Activated CD4-positive, alpha-beta T cell treated with anti-CD3 and anti-CD28 coated beads, Interleukin-2, Interleukin-6, amounts not matched to agents 100 ng/mL and 50 ng/mL, durations not matched to agents 16 hours and 8 hours (primary cell): ENCODE measurements at regions not wholly inside any gene's neighbourhood (a gene's known extent, or its start where the extent isn't known, plus 50 kb on each side); places are given as distances from the start of the nearest gene placed in this dataset.
"Not testable (repeated sequence)": the region's sequence is repeated elsewhere in the genome, so short reads cannot be mapped to it uniquely, and the experiment has no call there.

ENCODE experiments used
- DNase-seq: peaks from one replicate; pipeline ENCODE4 v3.0.0-alpha.2; 2020

DNA sequence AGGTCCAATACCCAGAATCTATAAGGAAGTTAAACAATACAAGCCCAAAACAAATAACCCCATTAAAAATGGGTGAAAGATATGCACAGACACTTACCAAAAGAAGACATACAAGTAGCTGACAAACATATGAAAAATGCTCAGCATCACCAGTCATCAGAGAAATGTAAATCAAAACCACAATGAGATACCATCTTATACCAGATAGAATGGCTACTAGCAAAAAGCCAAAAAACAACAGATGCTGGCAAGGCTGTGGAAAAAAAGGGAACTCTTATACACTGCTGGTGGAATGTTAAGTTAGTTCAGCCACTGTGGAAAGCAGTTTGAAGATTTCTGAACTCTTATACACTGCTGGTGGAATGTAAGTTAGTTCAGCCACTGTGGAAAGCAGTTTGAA is 331.1 kb downstream of the KIF20B start:
- no peak for DNase-seq

DNA sequence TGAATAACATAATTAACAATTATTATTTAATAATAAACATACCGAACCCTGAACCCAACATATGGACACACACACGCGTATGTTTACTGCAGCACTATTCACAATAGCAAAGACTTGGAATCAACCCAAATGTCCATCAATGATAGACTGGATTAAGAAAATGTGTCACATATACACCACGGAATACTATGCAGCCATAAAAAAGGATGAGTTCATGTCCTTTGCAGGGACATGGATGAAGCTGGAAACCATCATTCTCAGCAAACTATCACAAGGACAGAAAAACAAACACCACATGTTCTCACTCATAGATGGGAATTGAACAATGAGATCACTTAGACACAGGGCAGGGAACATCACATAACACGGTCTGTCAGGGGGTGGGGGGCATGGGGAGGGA is 333.5 kb downstream of the KIF20B start:
- not testable (repeated sequence) for DNase-seq

DNA sequence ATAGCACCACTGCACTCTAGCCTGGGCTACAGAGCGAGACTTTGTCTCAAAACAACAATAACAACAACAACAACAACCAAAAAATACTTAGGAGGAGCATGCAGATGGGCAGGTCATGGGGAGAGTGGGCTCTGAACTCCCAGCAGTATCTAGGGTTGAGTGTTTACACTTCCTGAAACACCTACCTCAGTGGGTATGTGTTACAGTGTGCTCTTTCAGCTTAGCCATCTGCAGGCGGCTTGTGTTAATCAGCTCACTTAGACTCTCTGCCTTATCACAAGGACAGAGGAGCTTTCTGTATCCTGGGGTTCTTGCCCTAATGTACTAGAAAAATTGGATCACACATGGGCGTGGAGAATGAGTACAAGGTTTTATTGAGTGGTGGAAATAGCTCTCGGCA is 340.2 kb downstream of the KIF20B start:
- DNase-seq = no peak

DNA sequence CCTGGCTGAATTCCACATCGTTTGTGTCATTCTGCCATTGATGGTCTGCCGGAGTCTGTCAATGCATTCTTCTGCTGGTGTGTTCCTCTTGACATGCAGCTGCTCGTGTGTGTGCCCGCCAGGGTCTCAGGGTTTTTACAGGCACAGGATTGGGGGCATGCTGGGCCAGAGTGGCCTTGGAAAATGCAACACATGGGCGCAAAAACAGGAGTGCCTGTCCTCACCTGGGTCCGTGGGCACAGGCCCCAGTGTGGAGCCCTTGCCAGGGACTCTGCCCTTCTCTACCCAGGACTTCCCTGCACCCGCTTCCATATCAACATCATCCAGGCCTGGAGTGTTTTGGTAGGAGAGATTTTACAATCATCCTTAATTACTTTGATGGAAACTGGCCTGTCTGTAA is 340.7 kb downstream of the KIF20B start:
- no peak for DNase-seq

DNA sequence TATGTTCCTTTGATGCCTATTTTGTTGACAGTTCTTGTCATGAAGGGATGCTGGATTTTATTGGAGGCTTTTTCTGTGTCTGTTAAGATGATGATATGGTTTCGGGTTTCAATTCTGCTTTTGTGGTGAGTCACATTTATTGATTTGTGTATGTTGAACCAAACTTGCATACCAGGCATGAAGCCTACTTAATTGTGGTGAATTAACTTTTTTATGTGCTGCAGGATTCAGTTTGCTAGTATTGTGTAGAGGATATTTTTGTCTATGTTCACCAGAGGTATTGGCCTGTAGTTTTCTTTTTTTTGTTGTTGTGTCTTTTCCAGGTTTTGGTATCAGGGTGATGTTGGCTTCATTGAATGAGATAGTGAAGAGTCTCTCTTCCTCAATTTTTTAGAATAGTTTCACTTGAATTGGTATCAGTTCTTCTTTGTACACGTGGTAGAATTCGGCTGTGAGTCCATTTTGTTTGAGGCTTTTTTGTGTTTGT is 345.9 kb downstream of the KIF20B start:
- DNase-seq = peak; percentile 4

DNA sequence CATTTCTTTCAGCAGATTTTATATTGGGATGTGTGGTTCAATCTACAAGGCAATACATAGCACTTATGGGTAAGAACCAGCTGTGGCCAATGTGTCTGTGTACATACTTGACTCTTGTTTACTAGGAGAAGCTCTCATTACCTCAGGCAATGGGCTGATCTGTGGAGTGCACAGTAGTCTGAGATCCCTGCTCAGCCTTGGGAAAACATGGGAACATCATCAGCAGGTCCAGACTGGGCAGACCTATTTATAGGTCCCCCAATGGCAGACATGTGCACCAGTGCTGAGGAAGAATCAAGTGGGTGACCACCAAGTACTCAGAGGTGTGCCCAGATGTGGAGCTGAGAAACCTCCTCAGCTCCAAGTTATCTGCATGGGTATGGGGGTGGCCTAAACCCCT is 349.7 kb downstream of the KIF20B start:
- no peak for DNase-seq

DNA sequence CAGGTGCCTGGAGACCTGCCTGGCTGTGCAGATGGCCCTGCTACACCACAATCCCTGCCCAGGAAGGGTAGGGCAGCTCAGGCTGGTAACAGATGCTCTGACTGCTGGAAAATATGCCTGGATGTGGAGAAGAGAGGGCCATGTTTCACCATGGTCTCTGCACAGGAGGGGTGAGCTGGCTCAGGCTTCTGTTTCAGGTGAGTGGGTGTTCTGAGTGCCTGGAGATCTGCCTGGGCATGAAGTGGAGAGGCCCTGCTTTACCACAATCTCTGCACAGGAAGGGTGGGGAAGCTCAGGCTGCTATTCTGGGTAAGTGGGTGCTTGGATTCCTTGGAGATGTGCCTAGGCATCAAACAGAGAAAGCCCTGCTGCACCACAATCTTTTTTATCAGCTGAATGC is 350.1 kb downstream of the KIF20B start:
- no peak for DNase-seq

DNA sequence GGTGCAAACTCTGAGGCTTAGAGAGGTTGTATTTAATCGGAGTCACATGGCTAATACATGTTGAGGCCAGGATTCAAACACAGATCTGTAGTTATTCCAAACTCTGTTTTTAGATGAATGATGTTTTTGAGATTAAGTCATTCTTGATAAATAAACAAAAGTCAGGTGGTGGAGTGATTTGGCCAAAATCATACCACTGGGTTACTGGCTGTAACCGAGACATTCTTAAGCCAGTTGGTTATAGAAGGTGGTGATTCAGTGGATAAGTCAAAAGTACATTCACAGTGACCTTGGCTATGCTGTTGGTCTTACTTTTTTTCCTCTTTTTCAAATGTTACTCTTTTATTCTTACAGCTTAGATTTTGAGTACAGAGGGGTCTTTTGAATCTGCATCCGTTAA is 361.4 kb downstream of the KIF20B start:
- no peak for DNase-seq

DNA sequence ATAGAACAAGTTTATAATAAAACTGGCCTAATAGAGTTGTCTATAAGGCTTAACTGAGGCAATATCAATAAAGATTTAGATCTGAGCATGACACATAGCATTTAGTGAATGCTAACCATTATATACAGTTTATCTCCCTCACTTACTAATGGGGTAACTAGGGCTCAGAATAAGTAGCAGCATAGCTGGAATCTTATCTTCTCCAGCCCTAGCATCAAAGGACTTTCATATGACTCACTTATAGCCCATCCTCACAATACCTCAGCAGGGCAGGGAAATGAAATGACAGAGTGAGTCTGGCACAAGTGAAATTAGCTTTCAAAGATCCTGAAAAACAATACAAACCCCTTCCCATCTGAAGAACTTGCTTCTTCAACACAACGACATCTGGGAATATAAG is 362.9 kb downstream of the KIF20B start:
- DNase-seq = no peak

DNA sequence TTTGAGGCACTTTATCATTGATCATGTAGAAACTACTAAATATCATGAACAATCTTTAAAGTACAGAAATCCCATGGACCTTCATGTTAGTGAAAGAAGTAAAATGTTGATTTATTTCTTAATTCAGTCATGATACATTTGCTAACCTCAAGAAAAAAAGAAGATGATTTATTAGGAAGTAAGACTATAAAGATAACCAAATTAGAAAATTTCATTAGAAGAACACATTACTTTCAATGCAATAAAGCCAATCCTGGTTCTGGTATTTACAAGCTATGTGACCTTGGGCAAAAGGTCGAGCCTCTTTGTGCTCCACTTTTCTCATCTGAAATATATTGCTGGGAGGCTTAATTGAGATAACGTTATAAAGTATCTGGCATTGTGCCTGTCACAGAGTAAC is 365.0 kb downstream of the KIF20B start:
- DNase-seq = no peak

DNA sequence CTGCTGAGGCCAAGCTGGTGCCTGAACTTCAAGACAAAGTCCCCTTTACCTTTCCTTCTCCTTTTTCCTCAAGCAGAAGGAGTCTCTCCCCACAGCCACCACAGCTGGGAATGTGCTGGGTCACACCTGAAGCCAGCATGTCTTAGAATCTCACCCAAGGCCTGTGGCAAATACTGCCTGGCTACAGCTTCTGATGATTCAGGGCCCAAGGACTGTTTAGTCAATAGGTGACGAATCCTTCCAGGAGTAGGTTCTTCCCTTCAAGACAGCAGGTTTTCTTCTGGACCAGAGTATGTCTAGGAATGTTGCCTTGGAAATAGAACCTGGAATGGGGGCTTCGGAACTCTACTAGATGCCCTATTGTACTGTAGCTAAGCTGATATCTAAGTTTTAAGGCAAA is 374.6 kb downstream of the KIF20B start:
- no peak for DNase-seq

DNA sequence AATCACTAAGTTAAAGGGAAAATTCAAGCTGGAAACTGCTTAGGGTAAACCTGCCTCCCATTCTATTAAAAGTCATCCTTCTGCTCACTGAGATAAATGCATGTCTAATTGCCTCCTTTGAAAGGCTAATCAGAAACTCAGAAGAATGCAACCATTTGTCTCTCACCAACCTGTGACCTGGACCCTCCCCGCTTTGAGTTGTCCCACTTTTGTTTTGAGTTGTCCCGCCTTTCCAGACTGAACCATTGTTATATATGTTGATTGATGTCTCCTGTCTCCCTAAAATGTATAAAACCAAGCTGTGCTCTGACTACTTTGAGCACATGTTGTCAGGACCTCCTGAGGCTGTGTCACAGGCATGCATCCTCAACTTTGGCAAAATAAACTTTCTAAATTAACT is 378.4 kb downstream of the KIF20B start:
- DNase-seq = no peak

DNA sequence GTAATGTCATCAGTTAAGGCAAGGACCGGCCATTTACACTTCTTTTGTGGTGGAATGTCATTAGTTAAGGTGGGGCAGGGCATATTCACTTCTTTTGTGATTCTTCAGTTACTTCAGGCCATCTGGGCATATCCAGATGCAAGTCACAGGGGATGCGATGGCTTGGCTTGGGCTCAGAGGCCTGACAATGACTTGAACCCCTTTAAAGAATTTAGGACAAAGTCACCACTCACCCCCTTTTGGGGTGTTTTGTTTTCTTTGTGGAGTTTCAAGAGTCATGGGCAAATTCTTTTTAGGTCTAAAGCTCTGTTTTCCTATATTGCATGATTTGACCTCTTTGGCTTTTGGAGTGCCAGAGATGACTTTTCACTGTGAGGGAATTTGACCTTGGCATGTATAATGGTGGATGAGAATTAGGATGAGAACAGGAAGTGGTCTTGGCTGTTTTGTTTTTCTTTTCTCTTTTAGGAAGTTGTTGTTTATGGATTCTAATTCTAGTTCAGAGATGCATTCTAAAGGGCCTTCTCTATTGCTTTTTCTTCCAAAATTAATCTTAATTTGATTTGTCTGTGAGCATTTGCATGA is 385.3 kb downstream of the KIF20B start:
- not testable (repeated sequence) for DNase-seq

DNA sequence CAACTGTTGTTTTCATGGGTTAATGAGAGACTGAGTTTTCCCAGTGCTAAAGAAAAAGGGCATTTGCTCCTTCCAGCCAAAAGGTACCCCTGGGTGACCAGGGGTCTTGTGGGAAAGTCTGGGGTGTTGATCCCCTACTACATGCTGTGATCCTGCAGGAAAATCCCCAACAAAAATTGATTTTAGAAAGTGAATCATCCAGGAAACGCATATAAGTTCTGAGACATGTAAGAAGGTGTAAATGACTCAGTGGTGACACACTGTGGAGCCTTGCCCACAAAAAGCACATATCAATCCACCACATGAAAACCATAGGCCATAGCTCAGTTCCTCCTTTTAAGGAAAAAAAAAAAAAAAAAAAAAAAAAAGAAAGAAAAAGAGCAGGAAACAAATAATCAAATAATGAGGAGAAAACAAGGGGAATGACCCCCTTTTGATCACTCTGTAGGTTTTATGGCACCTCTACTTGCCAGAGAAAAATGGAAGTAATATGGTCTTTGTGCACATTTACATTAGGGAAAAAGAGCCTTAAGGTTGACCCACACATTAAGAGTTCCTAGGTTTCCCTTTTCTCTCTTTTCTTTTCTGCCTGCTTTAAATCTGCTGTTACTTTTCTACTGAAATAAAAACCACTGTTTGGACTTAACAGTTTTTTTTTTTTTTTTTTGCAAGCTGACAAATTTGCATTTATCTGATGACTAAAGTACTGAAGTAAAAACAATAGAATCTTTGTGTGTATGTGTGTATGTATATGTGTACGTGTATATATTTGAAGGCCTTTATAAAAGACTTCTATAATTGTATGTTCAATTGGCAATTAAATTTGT is 386.0 kb downstream of the KIF20B start:
- peak; percentile 14 for DNase-seq

DNA sequence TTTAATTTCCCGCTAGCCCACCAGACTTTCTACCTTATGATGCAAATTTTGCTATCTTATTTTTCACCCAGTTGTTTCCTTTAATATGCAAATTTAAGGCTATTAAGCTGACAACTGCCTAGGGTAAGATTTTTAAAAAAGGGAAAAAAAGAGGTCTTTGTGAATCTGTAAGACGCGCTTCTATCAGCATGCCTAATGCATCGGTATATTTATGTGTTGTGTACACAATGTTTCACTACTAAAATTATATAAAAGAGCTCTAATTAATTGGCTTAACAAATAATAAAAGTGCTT is 386.6 kb downstream of the KIF20B start:
- no peak for DNase-seq

DNA sequence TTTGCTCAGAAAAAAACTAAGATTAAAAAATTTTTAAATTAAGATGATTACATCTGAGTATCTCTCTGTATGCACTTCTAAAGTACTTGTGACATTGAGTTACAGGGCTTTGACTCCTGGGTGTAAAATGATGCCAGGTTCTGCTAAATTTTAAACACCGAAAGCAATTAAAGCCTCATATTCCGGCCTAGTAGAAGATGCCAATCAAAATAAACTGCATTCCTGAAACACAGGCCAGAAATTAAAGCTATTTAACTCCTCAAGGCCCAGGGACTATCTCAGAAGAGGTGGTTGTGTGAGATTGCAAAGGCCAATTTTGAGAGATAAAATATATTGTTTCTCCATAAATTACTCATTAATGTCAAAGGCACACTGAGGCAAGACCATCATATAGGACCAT is 388.3 kb downstream of the KIF20B start:
- no peak for DNase-seq

DNA sequence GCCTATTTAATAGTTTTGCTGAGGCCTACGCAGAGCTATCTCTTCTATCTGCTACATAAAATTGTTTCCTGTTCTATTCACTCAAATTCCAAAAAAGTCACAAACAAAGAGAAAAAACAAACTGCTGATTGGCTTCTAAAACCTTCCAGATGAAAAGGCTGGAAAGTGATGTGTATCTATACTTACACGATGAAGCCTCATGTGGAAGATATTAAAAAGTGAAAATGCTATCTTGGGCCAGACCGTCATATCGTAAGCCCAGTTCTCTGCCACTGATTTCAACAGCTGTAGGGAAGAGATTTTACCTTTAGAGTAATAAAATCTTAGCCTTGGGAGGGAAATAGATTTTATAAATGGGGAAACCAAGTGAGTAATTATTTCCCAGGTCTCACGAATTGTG is 394.8 kb downstream of the KIF20B start:
- no peak for DNase-seq

DNA sequence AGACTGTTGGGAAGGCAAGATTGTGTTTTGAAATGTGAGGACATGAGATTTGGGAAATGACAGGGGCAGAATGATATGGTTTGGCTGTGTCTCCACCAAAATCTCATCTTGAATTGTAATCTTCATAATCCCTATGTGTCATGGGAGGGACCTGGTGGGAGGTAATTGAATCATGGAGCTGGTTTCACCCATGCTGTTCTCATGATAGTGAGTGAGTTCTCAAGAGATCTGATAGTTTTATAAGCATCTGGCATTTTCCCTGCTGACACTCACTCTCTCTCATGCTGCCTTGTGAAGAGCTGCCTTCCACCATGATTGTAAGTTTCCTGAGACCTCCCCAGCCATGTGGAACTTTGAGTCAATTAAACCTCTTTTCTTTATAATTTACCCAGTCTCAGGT is 406.2 kb downstream of the KIF20B start:
- DNase-seq = not testable (repeated sequence)

DNA sequence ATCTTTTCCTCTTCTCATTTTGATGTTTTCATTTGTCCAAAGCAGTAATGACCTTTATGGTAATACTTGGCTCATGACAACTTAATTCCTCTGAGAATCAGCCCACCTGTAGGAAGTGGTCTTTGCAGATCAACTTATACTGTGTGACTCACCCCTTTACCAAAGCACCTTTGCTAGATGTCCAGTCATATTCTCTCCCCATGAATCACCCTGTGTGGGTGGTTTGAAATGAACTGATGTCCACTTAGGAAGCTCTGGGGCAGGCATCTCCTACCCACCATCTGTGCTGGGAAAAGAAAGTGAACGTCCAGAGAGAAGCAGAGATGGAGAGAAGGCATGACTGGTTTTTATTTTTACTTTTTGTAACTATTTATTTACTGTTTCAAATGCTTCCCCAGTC is 410.3 kb downstream of the KIF20B start:
- no peak for DNase-seq

DNA sequence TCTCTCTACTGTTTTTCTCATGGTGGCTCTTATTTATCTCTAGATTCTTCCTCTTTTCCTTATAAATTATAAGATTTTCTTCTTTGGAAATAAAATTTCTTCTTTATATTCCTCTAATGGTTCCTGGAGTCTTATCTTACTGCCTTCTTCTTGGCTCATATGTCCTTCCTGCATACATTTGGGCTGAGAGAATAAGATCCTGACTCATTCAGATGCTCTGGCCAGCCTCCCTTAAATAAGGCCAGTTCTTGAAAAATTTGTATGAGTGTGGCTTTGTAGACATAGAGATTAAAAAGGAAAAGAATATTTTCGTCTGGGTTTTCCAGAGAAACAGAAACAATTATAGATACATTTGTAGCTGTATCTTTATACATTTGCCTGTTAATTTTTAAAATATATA is 411.3 kb downstream of the KIF20B start:
- no peak for DNase-seq

DNA sequence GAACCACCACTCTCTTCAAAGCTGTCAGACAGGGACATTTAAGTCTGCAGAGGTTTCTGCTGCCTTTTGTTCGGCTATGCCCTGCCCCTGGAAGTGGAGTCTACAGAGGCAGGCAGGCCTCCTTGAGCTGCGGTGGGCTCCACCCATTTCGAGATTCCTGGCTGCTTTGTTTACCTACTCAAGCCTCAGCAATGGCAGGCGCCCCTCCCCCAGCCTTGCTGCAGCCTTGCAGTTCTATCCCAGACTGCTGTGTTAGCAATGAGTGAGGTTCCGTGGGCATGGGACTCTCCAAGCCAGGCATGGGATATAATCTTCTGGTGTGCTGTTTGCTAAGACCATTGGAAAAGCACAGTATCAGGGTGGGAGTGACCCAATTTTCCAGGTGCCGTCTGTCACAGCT is 417.2 kb downstream of the KIF20B start:
- not testable (repeated sequence) for DNase-seq

DNA sequence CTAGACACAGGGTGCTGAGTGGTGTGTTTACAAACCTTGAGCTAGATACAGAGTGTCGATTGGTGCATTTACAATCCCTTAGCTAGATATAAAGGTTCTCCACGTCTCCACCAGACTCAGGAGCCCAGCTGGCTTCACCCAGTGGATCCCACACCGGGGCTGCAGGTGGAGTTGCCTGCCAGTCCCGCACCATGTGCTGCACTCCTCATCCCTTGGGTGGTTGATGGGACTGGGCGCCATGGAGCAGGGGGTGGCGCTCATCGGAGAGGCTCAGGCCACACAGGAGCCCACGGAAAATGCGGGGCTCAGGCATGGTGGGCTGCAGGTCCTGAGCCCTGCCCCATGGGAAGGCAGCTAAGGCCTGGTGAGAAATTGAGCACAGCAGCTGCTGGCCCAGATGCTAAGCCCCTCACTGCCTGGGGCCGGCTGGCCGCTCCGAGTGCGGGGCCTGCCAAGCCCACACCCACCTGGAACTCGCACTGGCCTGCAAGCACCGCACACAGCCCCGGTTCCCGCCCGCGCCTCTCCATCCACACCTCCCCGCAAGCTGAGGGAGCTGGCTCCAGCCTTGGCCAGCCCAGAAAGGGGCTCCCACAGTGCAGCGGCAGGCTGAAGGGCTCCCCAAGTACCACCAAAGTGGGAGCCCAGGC is 418.4 kb downstream of the KIF20B start:
- DNase-seq = not testable (repeated sequence)

DNA sequence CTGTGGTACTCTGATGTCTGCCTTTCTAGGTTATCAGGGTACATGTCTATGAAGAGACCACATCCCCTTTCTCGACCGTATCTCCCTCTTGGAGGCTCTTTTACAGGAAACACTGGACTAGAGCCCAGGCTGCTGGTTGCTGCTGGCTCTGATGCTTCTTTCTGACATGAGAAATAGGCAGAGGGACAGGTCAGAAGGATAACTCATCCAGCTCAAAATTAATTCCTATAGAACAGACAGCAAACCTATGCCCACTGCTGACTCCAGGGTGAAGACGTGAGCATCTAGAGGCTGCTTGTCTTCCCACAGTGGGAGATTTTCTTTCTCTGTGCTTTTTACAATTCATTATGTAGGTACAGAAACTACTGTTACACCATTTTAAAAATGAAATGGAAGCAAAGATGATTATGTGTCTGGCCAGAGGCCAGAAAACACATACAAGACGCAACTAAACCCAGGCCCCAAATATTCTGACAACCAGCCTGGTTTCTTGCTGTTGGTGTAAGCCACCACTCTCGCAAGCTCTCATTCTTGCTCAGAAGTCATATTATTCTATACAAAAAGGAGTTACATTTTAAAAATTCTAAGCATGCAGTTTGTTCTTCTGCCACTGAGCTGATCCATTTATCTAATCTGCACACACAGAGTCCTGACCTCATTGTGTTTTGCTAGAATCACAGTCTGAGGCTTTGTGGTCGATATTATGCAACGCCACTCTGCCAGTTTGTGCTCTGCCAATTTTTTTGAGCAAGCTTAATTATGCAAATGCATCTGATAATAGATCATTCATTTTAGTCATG is 424.3 kb downstream of the KIF20B start:
- DNase-seq = no peak

DNA sequence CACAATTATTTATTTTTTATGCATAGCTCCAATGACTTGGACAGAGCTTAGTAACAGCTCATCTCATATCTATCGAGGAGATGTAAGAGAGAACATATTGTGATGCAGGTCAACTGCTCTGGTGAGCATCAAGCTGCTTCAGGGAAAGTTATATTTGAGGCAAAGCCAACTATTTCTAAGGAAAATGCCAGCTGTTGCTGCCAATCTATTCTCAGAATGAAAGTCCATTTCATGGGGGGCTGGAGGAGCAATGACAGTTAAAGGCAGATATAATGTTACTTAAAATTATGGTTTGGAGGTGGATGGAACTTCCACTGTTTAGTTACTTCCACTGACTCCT is 424.8 kb downstream of the KIF20B start:
- no peak for DNase-seq
